Erythroblast (primary cell): ENCODE measurements at regions not wholly inside any gene's neighbourhood (a gene's known extent, or its start where the extent isn't known, plus 50 kb on each side); places are given as distances from the start of the nearest gene placed in this dataset.
"Not testable (repeated sequence)": the region's sequence is repeated elsewhere in the genome, so short reads cannot be mapped to it uniquely, and the experiment has no call there.

Source experiments
- DNase-seq, 2 experiments: peaks; one replicate each; lab custom pipeline; 2025; lab: John Stamatoyannopoulos, UW
- GATA1 ChIP-seq: IDR thresholded peaks from 2 replicates; pipeline ENCODE4 v1.6.1; 2011; ENCODE audit warnings: low read depth, mild to moderate bottlenecking, control low read depth, low read length, moderate library complexity
- POLR2A ChIP-seq: IDR thresholded peaks from 2 replicates; pipeline ENCODE4 v1.6.1; 2011; ENCODE audit warnings: mild to moderate bottlenecking, low read length

DNA sequence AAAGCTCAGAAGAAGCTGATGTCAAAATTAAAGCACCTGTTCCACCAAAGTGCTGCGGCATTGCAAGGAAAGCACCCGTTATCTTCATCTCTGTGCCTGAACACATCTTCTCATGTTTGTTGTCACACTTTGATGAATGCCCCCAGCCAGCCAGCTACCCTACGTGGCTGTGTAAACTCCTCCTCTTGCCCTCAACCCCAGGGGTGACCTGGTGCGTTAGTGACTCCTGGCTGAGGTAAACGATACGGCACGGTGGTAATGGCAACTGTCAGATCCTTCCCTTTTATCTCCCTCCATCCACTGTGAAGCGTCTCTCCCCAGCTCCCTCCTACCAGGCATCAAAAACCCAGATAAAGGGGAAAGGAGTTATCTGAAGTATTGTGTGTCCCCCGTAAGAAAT, 90.6 kb upstream of the WWC2 start:
- TF ChIP-seq POLR2A (no peak), GATA1 (no peak)
- DNase-seq: no peak

DNA sequence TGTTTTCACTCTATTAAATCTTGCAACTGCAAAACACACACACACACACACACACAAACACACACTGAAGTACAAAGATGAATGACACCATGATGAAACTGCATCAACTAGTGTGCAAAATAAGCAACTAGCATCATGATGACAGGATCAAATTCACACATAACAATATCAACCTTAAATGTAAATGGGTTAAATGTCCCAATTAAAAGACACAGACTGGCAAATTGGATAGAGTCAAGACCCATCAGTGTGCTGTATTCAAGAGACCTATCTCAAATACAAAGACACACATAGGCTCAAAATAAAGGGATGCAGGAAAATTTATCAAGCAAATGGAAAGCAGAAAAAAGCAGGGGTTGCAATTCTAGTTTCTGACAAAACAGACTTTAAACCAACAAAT, 87.2 kb upstream of the DCTD start:
- not testable (repeated sequence) for DNase-seq

DNA sequence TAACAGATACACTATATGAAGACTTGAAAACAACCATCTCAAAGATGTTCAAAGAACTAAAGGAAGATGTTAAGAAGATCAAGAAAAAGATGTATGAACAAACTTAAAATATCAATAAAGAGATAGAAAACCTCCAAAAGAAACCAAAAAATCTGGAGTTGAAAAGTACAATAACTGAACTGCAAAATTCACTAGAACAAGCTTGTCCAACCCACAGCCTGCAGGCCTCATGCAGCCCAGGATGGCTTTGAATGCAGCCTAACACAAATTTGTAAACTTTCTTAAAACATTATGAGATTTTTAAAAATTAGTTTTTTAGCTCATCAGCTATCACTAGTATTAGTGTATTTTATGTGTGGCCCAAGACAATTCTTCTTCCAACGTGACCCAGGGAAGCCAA, 77.0 kb upstream of the DCTD start:
- no peak for TF ChIP-seq POLR2A
- no peak for TF ChIP-seq GATA1
- no peak for DNase-seq

DNA sequence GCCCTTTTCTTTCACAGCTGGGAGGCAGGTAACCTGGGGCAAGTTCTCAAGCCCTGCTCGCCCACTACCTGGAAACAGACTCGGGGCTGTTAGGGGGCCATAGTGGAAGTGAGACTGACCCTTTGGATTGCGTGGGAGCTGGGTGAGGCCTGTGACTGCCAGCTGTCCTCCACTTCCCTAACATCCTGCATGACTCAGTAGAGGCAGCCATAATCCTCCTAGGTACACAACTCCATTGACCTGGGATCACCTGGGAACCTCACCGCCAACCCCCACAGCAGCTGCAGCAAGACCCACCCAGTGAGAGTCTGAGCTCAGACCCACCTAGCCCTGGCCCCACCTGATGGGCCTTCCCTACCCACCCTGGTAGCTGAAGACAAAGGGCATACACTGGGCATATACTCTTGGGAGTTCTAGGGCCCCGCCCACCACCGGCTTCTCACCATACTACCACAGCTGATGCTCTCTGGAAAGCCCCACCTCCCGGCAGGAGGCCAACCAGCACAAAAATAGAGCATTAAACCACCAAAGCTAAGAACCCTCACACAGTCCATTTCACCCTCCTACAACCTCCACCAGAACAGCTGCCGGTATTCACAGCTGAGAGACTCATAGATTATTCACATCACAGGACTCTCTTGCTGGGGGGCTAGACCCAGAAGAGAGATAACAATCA, 61.1 kb upstream of the DCTD start:
- DNase-seq: no peak
- no peak for TF ChIP-seq POLR2A
- TF ChIP-seq GATA1: no peak

DNA sequence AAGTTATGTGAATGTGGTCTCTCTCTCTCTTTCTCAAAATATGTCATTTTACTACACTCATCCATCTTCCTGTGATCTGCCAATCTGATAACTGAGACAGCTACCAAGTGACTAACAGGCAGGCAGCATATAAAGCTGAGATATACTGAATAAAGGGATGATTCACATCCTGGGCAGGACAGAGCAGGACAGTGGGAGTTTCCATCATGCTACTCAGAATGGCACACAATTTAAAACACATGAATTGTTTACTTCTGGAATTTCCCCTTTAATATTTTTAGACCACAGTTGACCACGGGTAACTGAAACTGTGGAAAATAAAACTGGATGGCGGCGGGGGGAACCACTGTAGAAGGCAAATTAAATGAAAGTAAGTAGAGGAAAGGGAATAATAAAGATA, 58.6 kb upstream of the DCTD start:
- DNase-seq: peak; percentile 5 to 8
- TF ChIP-seq POLR2A: peak; percentile 34
- no peak for TF ChIP-seq GATA1

DNA sequence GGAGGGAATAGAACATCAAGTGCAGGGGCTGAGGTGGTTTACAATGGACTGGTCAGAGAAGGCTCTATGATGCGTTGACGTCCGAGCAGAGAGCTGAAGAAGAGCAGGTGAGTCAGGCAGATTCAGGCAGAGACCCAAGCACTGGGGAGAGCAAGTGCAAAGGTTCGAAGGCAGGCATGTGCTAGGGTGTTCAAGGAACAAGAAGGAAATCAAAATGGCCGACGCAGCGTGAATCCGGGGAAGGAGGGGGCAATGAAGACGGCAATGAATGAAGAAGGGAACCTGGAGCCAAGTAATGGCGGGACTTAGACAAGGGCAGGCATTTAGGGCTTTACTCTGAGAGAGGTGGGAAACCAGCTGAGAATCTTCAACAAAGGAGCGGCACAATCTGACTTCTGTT, 56.8 kb upstream of the DCTD start:
- DNase-seq: no peak
- TF ChIP-seq POLR2A: no peak
- no peak for TF ChIP-seq GATA1

DNA sequence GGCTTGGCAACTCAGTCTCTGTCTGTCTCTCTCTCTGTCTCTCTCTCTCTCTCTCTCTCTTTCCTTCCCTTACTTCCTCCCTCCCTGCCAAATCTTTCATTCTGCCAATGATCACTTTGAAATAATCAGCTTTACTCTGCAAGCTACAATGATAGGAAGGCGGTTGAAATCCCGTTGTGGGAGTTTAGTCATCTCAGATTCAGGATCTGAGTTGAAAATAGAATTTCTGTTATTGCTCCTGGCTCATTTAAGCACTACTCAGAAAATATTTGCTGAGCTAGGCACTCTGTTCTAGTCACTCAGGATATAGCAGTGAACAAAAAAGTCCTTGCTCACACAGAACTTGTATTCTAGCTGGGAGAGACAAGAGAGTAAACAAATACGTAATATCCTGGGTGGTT, 56.3 kb upstream of the DCTD start:
- no peak for DNase-seq
- TF ChIP-seq POLR2A (no peak), GATA1 (no peak)

DNA sequence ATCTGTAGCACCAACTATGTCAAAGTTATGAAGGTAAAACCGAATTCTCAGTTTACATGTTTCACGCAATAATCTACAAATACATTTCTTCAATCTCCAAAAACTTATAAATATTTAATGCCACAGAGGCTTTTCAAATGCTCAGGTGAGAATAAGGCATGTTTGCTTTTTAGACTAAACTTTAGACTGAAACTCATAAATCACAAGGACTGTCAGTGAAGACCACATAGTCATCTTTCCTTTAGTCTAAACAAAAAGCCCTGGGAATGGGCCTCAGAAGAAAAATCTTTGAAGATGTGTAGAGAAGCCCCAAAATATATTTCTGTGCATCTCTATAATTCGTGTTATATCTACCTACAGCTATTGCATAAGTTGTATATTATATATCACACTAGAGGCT, 54.5 kb upstream of the DCTD start:
- TF ChIP-seq POLR2A: no peak
- no peak for TF ChIP-seq GATA1
- no peak for DNase-seq

DNA sequence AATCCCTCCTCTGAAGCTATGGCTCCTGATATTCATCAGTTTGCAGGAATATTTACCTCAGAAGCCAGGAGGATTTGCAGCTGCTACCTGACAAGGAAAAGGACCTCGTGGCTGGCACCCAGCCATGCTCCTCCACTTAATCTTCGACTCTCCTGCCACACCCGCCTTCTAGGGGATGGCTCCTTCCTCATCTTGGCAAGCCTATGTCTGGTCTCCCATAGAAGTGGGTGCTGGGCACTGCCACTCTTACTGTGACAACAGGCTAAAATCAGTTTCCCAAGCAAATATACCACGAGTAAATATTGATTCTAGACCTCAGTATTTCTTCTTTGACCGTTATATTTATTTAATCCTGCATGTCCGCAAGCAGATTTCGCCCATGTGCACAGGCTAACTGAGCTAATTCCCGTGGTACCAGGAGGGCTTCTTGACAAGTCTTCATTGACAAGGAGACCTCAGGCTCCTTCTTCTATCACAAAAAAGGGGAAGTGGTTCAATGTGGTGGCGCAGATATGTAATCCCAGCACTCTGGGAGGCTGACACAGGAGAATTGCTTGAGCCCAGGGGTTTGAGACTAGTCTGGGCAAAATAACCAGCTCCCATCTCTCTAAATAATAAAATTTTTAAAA, 52.6 kb upstream of the DCTD start:
- DNase-seq: no peak
- TF ChIP-seq GATA1 (no peak), POLR2A (no peak)

DNA sequence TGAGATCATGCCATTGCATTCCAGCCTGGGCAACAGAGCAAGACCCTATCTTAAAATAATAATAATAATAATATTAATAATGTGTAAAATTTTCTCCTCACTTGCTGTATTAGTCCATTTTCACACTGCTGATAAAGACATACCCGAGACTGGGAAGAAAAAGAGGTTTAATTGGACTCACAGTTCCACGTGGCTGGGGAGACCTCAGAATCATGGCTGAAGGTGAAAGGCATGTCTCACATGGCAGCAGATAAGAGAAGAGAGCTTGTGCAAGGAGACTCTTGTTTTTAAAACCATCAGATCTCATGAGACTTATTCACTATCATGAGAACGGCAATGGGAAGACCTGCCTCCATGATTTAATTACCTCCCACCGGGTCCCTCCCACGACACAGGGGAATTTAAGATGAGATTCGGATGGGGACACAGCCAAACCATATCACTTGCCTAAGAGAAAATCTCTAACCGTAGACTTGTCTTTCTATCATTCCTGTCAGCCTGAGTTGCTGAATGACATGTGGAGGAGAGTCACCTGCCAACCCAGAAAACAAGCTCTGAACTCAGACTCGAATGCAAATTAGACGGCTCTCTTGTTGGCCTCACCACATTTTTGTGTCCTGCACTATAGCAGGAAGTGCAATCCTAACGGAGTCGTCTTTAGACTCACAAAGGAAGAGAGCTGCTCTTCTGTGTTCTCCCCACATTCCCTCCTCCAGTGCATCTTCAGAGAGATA, 51.9 kb upstream of the DCTD start:
- DNase-seq: no peak
- no peak for TF ChIP-seq POLR2A

DNA sequence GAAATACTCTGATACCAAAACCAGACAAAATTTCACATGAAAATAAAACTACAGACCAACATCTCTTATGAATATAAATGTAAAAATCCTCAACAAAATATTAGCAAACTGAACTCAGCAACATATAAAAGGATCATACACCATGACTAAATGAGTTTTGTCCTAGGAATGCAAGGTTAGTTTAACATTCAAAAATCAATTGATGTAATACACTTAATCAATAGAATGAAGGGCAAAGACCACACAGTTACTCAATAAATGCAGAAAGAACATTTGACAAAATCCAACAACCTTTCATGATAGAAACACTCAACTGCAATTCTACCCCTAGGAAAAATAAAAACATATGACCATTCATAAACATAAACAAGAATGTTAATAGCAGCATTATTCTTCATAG, 50.2 kb upstream of the DCTD start:
- DNase-seq: no peak
- TF ChIP-seq POLR2A (no peak), GATA1 (no peak)
